ENCODE measurements at regions not wholly inside any gene's neighbourhood (a gene's known extent, or its start where the extent isn't known, plus 50 kb on each side); places are given as distances from the start of the nearest gene placed in this dataset.

- ChIA-PET POLR2A (no interaction called here), CTCF (no interaction called here)
- intact Hi-C loops (cut with DNase I, micrococcal nuclease): no loop called here
- Histone ChIP-seq H3K9me3 (ENCODE audit: control insufficient read depth in 1 of 2, insufficient read depth in 1 of 2, low read length in 2 of 2) (no peaks in the 10 kb centered on the region), H3K4me1 (ENCODE audit: insufficient read depth, low read length) (no peaks in the 10 kb centered on the region), H3K27ac (ENCODE audit: low read depth in 1 of 2, low read length in 2 of 2) (no peak overlapping the region), H3K27me3 (ENCODE audit: control insufficient read depth in 1 of 2, insufficient read depth in 2 of 2, low read length in 2 of 2) (no peaks in the 10 kb centered on the region), H3K36me3 (ENCODE audit: insufficient read depth, low read length) (no peaks in the 10 kb centered on the region), H3K4me3 (ENCODE audit: low read length) (no peak overlapping the region)
- no peak for ATAC-seq (ENCODE audit: poor library complexity)
- no peaks in the 10 kb centered on the region for H3K36me3 Mint-ChIP-seq (ENCODE audit: low read depth)
- H3K4me3 Mint-ChIP-seq: no peak overlapping the region
- H3K27me3 Mint-ChIP-seq: peaks cover 4% of the 10 kb centered on the region
- peaks cover 2% of the 10 kb centered on the region for H3K9me3 Mint-ChIP-seq
- H3K27ac Mint-ChIP-seq: no peak overlapping the region
- TF ChIP-seq CTCF (IDR thresholded peaks at IDR 0.05): no peak
- H3K4me1 Mint-ChIP-seq (ENCODE audit: low read depth): no peaks in the 10 kb centered on the region
- DNase-seq: no peak
These were observed 75.3 kb upstream of the JAG1 start for GRCh38 chr20:10749084-10749483.

GRCh38 chr20:10752206-10752605, 78.4 kb upstream of the JAG1 start:
- DNase-seq: no peak
- no peaks in the 10 kb centered on the region for H3K36me3 Mint-ChIP-seq (ENCODE audit: low read depth)
- peaks cover 2% of the 10 kb centered on the region for H3K9me3 Mint-ChIP-seq
- Histone ChIP-seq H3K9me3 (ENCODE audit: control insufficient read depth in 1 of 2, insufficient read depth in 1 of 2, low read length in 2 of 2) (no peaks in the 10 kb centered on the region), H3K4me1 (ENCODE audit: insufficient read depth, low read length) (no peaks in the 10 kb centered on the region), H3K36me3 (ENCODE audit: insufficient read depth, low read length) (no peaks in the 10 kb centered on the region), H3K27ac (ENCODE audit: low read depth in 1 of 2, low read length in 2 of 2) (no peak overlapping the region), H3K4me3 (ENCODE audit: low read length) (no peak overlapping the region), H3K27me3 (ENCODE audit: control insufficient read depth in 1 of 2, insufficient read depth in 2 of 2, low read length in 2 of 2) (peaks cover 0 to 2% of the 10 kb centered on the region in 2 experiments)
- intact Hi-C loops (cut with DNase I, micrococcal nuclease): no loop called here
- H3K27ac Mint-ChIP-seq: no peak overlapping the region
- H3K4me3 Mint-ChIP-seq: no peak overlapping the region
- H3K4me1 Mint-ChIP-seq (ENCODE audit: low read depth): no peaks in the 10 kb centered on the region
- ATAC-seq (ENCODE audit: poor library complexity): no peak
- ChIA-PET CTCF (no interaction called here), POLR2A (no interaction called here)
- H3K27me3 Mint-ChIP-seq: peaks cover 13% of the 10 kb centered on the region
- no peak for TF ChIP-seq CTCF (IDR thresholded peaks at IDR 0.05)

GRCh38 chr20:10754824-10755223, 81.0 kb upstream of the JAG1 start:
- no peak overlapping the region for H3K27ac ChIP-seq (ENCODE audit: low read depth in 1 of 2, low read length in 2 of 2)
- H3K36me3 ChIP-seq (ENCODE audit: insufficient read depth, low read length): no peaks in the 10 kb centered on the region
- no peak overlapping the region for H3K4me3 Mint-ChIP-seq
- H3K27me3 ChIP-seq (ENCODE audit: control insufficient read depth in 1 of 2, insufficient read depth in 2 of 2, low read length in 2 of 2): peaks cover 0 to 2% of the 10 kb centered on the region in 2 experiments
- no peaks in the 10 kb centered on the region for H3K4me1 ChIP-seq (ENCODE audit: insufficient read depth, low read length)
- no peak for TF ChIP-seq CTCF (IDR thresholded peaks at IDR 0.05)
- no peak for DNase-seq
- H3K27me3 Mint-ChIP-seq: peaks cover 19% of the 10 kb centered on the region
- POLR2A ChIA-PET: no interaction called here
- CTCF ChIA-PET: no interaction called here
- no peak overlapping the region for H3K4me3 ChIP-seq (ENCODE audit: low read length)
- no peak overlapping the region for H3K27ac Mint-ChIP-seq
- no peak for ATAC-seq (ENCODE audit: poor library complexity)
- H3K9me3 ChIP-seq (ENCODE audit: control insufficient read depth in 1 of 2, insufficient read depth in 1 of 2, low read length in 2 of 2): no peaks in the 10 kb centered on the region
- H3K4me1 Mint-ChIP-seq (ENCODE audit: low read depth): no peaks in the 10 kb centered on the region
- intact Hi-C loops (cut with DNase I, micrococcal nuclease): no loop called here
- H3K9me3 Mint-ChIP-seq: peaks cover 2% of the 10 kb centered on the region
- no peaks in the 10 kb centered on the region for H3K36me3 Mint-ChIP-seq (ENCODE audit: low read depth)

All from CD4-positive, alpha-beta T cell (primary cell).